HAP-1 (cell line): ENCODE measurements at regions not wholly inside any gene's neighbourhood (a gene's known extent, or its start where the extent isn't known, plus 50 kb on each side); places are given as distances from the start of the nearest gene placed in this dataset.

Experiments used
- DNase-seq, 2 experiments: peaks; one replicate each; pipeline ENCODE4 v3.0.0-alpha.2; 2016 to 2020; ENCODE audit warnings: low spot score in 2 of 2
- H3K27me3 ChIP-seq: fragments of 250-450 bp; sonication (Bioruptor Pico); 2 replicates; pipeline ENCODE4 v1.5.1; 2020; ENCODE audit warnings: low read depth, mild to moderate bottlenecking, moderate library complexity
- H3K36me3 ChIP-seq: fragments of 250-450 bp; sonication (Bioruptor Pico); replicated peaks from 2 replicates; pipeline ENCODE4 v1.5.1; 2020; ENCODE audit warnings: mild to moderate bottlenecking
- H3K4me1 ChIP-seq: fragments of 250-450 bp; sonication (Bioruptor Pico); 2 replicates; pipeline ENCODE4 v1.5.1; 2020; ENCODE audit warnings: mild to moderate bottlenecking
- H3K4me3 ChIP-seq: fragments of 250-450 bp; sonication (Bioruptor Pico); 2 replicates; pipeline ENCODE4 v1.5.1; 2020; ENCODE audit warnings: mild to moderate bottlenecking, moderate library complexity
- H3K9me3 ChIP-seq: fragments of 250-450 bp; sonication (Bioruptor Pico); 2 replicates; pipeline ENCODE4 v1.5.1; 2020; ENCODE audit warnings: mild to moderate bottlenecking, moderate library complexity
- in situ Hi-C: fragments of 300-500 bp; cut with MboI; formaldehyde crosslinking; loops from 3 replicates; pipeline ENCODE4 v1.14.3; 2020; ENCODE audit warnings: low sequenced_read_pairs, inconsistent platforms, mixed read lengths

GRCh38 chr18:68560128-68560527, 154.8 kb downstream of the TMX3 start:
- in situ Hi-C loops: no loop called here
- no peaks in the 10 kb centered on the region for H3K9me3 ChIP-seq

DNA sequence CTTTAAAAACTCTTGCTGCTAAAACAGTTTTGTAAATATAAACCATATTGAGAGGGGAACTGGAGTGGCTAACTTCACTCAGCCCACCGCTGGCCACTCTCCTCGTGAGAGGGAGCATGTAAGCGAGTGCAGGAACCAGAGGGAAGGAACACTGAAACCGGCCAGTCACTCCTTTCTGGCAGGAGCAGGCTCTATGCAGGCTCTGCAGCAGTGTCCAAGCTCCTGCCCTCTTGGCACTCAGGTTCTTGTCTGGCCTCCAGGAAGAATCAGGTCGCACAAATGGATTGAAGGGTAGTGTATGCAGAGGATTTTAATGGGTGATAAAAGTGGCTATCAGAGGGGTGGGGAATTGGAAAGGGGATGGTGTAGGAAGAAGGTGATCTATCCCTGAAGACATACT, 157.7 kb downstream of the TMX3 start:
- Histone ChIP-seq H3K4me3 (no peak overlapping the region), H3K4me1 (peaks cover 2% of the 10 kb centered on the region; the same call in 1 of the 2 replicates), H3K27me3 (no peaks in the 10 kb centered on the region), H3K36me3 (no peaks in the 10 kb centered on the region), H3K9me3 (no peaks in the 10 kb centered on the region)
- no peak for DNase-seq
- in situ Hi-C loops: no loop called here

More at GRCh38 chr18:68560128-68560527, 154.8 kb downstream of the TMX3 start:
- Histone ChIP-seq H3K4me3 (no peak overlapping the region), H3K36me3 (no peaks in the 10 kb centered on the region), H3K27me3 (no peaks in the 10 kb centered on the region), H3K4me1 (peaks cover 27% of the 10 kb centered on the region)
- no peak for DNase-seq

DNA sequence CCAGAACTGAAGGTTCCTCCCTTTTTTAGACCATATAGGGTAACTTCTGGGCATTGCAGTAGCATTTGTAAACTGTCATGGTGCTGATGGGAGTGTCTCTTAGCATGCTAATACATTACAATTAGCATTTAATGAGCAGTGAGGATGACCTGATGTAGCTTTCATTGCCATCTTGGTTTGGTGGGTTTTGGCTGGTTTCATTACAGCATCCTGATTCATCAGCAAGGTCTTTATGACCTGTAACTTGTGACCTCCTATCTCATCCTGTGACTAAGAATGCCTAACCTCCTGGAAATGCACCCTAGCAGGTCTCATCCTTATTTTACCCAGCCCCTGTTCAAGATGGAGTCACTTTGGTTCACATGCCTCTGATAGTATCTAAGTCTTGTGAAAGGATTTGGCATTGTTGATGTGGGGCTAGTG, 159.0 kb downstream of the TMX3 start:
- no peaks in the 10 kb centered on the region for H3K27me3 ChIP-seq
- H3K9me3 ChIP-seq: no peaks in the 10 kb centered on the region
- no peak for DNase-seq
- in situ Hi-C loops: no loop called here
- H3K4me3 ChIP-seq: no peak overlapping the region
- H3K36me3 ChIP-seq: no peaks in the 10 kb centered on the region
- H3K4me1 ChIP-seq: no peaks in the 10 kb centered on the region

GRCh38 chr18:68548904-68549870, 165.7 kb downstream of the TMX3 start:
- in situ Hi-C loops: no loop called here
- no peaks in the 10 kb centered on the region for H3K36me3 ChIP-seq
- no peaks in the 10 kb centered on the region for H3K9me3 ChIP-seq
- H3K4me1 ChIP-seq: no peaks in the 10 kb centered on the region
- no peaks in the 10 kb centered on the region for H3K27me3 ChIP-seq
- H3K4me3 ChIP-seq: no peak overlapping the region
- no peak for DNase-seq

GRCh38 chr18:68543344-68543743, 171.6 kb downstream of the TMX3 start:
- Histone ChIP-seq H3K36me3 (no peaks in the 10 kb centered on the region), H3K27me3 (no peaks in the 10 kb centered on the region), H3K4me1 (no peaks in the 10 kb centered on the region), H3K9me3 (no peaks in the 10 kb centered on the region), H3K4me3 (no peak overlapping the region)
- in situ Hi-C loops: no loop called here
- DNase-seq: no peak

DNA sequence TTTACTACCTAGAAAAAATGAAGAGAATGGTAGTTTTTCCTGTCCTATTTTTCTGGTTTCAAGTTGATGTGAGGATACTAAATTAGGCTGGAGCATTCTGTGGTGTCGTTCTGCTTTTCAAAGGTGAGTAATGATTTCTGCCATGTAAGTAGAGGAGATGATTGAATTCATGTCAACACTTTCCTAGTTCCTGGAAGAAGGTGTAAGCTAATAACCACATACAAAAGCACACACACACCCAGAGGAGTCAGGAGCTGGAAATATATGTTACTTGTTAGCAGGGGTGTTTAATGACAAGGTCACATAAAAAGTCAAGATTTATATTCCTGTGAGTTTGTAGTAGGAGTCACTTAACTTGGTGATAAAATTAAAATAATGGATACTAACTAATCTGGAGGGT, 172.1 kb downstream of the TMX3 start:
- Histone ChIP-seq H3K36me3 (no peaks in the 10 kb centered on the region), H3K4me3 (no peak overlapping the region), H3K4me1 (no peaks in the 10 kb centered on the region), H3K9me3 (no peaks in the 10 kb centered on the region), H3K27me3 (no peaks in the 10 kb centered on the region)
- DNase-seq: no peak
- in situ Hi-C loops: no loop called here

DNA sequence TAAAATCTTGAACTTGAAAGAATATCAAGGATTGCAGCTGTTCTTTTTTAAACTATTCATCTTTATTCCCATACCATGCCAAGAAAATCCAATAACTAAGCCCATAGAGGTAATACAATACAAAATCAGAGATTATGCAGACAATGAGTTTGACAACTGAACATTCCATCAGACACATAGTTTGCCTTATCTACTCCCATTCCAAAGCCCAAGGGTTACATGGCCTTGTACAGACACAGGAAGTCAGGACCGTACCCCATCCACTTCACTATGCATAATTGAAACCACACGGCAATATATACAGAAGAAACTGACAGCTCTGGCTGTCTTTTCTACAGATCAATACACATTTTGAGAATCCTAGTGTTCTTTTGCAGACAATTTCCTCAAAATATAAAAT, 181.3 kb downstream of the TMX3 start:
- Histone ChIP-seq H3K4me3 (no peak overlapping the region), H3K27me3 (no peaks in the 10 kb centered on the region), H3K9me3 (no peaks in the 10 kb centered on the region), H3K36me3 (no peaks in the 10 kb centered on the region), H3K4me1 (no peaks in the 10 kb centered on the region)
- no peak for DNase-seq
- in situ Hi-C loops: no loop called here

- DNase-seq: no peak
- Histone ChIP-seq H3K36me3 (no peaks in the 10 kb centered on the region), H3K27me3 (no peaks in the 10 kb centered on the region), H3K4me3 (no peak overlapping the region), H3K9me3 (no peaks in the 10 kb centered on the region), H3K4me1 (no peaks in the 10 kb centered on the region)
- in situ Hi-C loops: no loop called here
Observed at GRCh38 chr18:68532328-68532885, 182.5 kb downstream of the TMX3 start.

DNA sequence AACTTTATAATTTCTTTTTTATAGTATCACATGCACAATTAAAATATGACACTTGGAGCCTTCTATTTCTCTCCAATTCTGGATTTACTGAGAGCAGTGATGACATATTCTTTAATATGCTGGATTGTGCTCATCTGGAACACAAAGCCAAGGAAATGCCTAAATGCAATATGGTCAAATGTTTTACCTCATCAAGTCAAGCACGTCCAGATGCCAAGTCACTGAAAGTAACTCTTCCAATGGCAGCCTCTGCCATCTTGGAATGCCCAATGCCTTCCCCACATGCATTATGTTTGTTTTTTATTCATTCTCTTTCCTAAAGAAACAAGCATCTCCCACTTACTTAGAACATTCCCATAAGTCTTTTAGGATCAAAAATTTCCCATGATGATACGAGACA, 189.8 kb downstream of the TMX3 start:
- no peaks in the 10 kb centered on the region for H3K36me3 ChIP-seq
- no peaks in the 10 kb centered on the region; the same call in 1 of the 2 replicates for H3K4me1 ChIP-seq
- no peaks in the 10 kb centered on the region for H3K9me3 ChIP-seq
- in situ Hi-C loops: no loop called here
- no peak overlapping the region for H3K4me3 ChIP-seq
- H3K27me3 ChIP-seq: no peaks in the 10 kb centered on the region
- no peak for DNase-seq

GRCh38 chr18:68520406-68521075, 194.4 kb downstream of the TMX3 start:
- in situ Hi-C loops: no loop called here
- H3K27me3 ChIP-seq: no peaks in the 10 kb centered on the region
- no peaks in the 10 kb centered on the region for H3K9me3 ChIP-seq
- no peak overlapping the region for H3K4me3 ChIP-seq
- no peaks in the 10 kb centered on the region for H3K36me3 ChIP-seq
- DNase-seq: peak in 1 of 2 experiments; percentile 28
- peaks cover 6% of the 10 kb centered on the region; the same call in 1 of the 2 replicates for H3K4me1 ChIP-seq

DNA sequence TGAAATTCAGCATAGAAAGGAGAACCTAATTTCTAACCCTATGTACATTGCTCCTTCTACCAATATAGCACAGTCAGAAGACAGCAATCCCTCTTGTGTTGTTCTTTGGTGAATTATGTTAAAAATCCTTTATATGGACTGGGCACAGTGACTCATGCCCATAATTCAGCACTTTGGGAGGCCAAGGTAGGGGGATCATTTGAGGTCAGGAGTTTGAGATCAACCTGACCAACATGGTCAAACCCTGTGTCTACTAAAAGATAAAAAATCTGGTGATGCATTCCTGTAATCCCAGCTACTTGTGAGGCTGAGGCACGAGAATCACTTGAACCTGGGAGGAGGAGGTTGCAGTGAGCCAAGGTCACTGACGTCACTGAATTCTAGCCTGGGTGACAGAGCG, 195.6 kb downstream of the TMX3 start:
- DNase-seq: no peak
- H3K4me3 ChIP-seq: no peak overlapping the region
- H3K4me1 ChIP-seq: peaks cover 6% of the 10 kb centered on the region; the same call in 1 of the 2 replicates
- H3K27me3 ChIP-seq: no peaks in the 10 kb centered on the region
- H3K36me3 ChIP-seq: no peaks in the 10 kb centered on the region
- H3K9me3 ChIP-seq: no peaks in the 10 kb centered on the region
- in situ Hi-C loops: no loop called here

- H3K4me3 ChIP-seq: no peak overlapping the region
- H3K27me3 ChIP-seq: no peaks in the 10 kb centered on the region
- in situ Hi-C loops: no loop called here
- H3K4me1 ChIP-seq: no peaks in the 10 kb centered on the region
- no peaks in the 10 kb centered on the region for H3K36me3 ChIP-seq
- no peak for DNase-seq
- no peaks in the 10 kb centered on the region for H3K9me3 ChIP-seq
Observed at GRCh38 chr18:68509902-68510301, 205.0 kb downstream of the TMX3 start.

- H3K4me3 ChIP-seq: no peak overlapping the region
- in situ Hi-C loops: no loop called here
- H3K4me1 ChIP-seq: no peaks in the 10 kb centered on the region
- DNase-seq: no peak
- no peaks in the 10 kb centered on the region for H3K9me3 ChIP-seq
- H3K36me3 ChIP-seq: no peaks in the 10 kb centered on the region
- no peaks in the 10 kb centered on the region for H3K27me3 ChIP-seq
Observed at GRCh38 chr18:68507781-68508180, 207.1 kb downstream of the TMX3 start.

DNA sequence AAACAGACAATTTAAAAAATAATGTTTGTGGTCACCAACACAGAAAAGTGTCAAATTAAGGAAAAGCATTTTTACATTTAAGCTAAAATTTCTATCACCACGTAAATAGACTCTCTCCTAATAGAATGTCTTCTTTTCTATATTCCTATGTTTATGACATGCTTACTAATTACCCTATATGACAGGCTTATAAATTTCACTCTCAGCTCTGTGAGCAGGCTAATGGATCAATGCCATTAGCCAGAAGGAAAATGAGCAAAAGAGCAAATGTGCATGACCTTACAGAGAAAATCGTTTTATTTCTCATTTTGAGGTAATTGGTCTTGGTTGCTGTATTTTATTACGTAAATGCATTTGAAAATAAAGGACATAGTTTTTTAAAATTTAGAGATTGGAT, 209.7 kb downstream of the TMX3 start:
- no peaks in the 10 kb centered on the region for H3K9me3 ChIP-seq
- no peak for DNase-seq
- no peak overlapping the region for H3K4me3 ChIP-seq
- in situ Hi-C loops: no loop called here
- H3K36me3 ChIP-seq: no peaks in the 10 kb centered on the region
- H3K27me3 ChIP-seq: no peaks in the 10 kb centered on the region
- H3K4me1 ChIP-seq: no peaks in the 10 kb centered on the region; the same call in 1 of the 2 replicates
